Heart left ventricle (tissue), 16 donors: ENCODE measurements at regions not wholly inside any gene's neighbourhood (a gene's known extent, or its start where the extent isn't known, plus 50 kb on each side); places are given as distances from the start of the nearest gene placed in this dataset.

Source experiments
- ATAC-seq, 4 donors: fragments of 200-7000 bp; cut with Tn5 transposase; one replicate each; pipeline ENCODE4 v1.9.1; 2020 to 2022; ENCODE audit warnings: moderate library complexity in 4 of 4, mild to moderate bottlenecking in 3 of 4, moderate number of reproducible peaks in 1 of 4
- DNase-seq, 5 donors: peaks; one replicate each; pipeline ENCODE4 v3.0.0-alpha.2; 2020
- H3K27ac ChIP-seq, 12 donors: fragments of 200-600 bp; sonication (generic) in 4 of 12; one replicate each; pipeline versions ENCODE4 v1.5.0 to v1.8.0; 2016 to 2022; ENCODE audit warnings: mild to moderate bottlenecking in 2 of 12
- H3K27me3 ChIP-seq, 9 donors: fragments of 200-600 bp; sonication (generic) in 2 of 9; one replicate each; pipeline versions ENCODE4 v1.5.1 to v1.8.0; 2016 to 2022; ENCODE audit warnings: mild to moderate bottlenecking in 3 of 9
- H3K36me3 ChIP-seq, 9 donors: fragments of 200-600 bp; sonication (generic) in 2 of 9; one replicate each; pipeline versions ENCODE4 v1.5.0 to v1.8.0; 2018 to 2022; ENCODE audit warnings: mild to moderate bottlenecking in 2 of 9
- H3K4me1 ChIP-seq, 12 donors: fragments of 200-600 bp; sonication (generic) in 4 of 12; one replicate each; pipeline versions ENCODE4 v1.5.0 to v1.8.0; 2016 to 2022; ENCODE audit warnings: mild to moderate bottlenecking in 3 of 12
- H3K4me3 ChIP-seq, 12 donors: fragments of 200-600 bp; sonication (generic) in 4 of 12; one replicate each; pipeline versions ENCODE4 v1.5.0 to v1.8.0; 2017 to 2022; ENCODE audit warnings: mild to moderate bottlenecking in 9 of 12, moderate library complexity in 4 of 12
- H3K9me3 ChIP-seq, 12 donors: fragments of 200-600 bp; sonication (generic) in 4 of 12; one replicate each; pipeline versions ENCODE4 v1.5.0 to v1.8.0; 2016 to 2022; ENCODE audit warnings: mild to moderate bottlenecking in 1 of 12
- CTCF ChIP-seq, 12 donors: fragments of 200-600 bp; sonication (generic) in 4 of 12; IDR thresholded peaks; one replicate each; pipeline versions ENCODE4 v1.5.0 to v1.8.0; 2018 to 2022; ENCODE audit warnings: antibody characterized with exemption in 12 of 12, mild to moderate bottlenecking in 5 of 12
- POLR2A ChIP-seq, 2 donors: fragments of 450-650 bp; IDR thresholded peaks; one replicate each; pipeline ENCODE4 v1.6.1; 2017; ENCODE audit warnings: antibody characterized with exemption in 2 of 2, mild to moderate bottlenecking in 2 of 2, moderate library complexity in 2 of 2
- WGBS, 4 donors: extraction: QIAGEN DNeasy Blood & Tissue Kit in 2 of 4; methylation state at CpG; one replicate each; pipeline versions ENCODE4 v1.1.5 to v1.1.7; 2013 to 2018; 5-methylcytosine and 5-hydroxymethylcytosine counted together
- intact Hi-C, 10 donors: fragments of 100-400 bp; cut with DNase I; formaldehyde crosslinking; loops; one replicate each; pipeline versions ENCODE4 v1.11.1 to v1.14.2; 2022
- donor health status: ischemic (EF 13 %, LVEDD 7.1; RV severe dilation, severe dysfunction).
- donor health status: healthy with polysubstance abuse.
- donor health status: DM: no; HTN: yes; CAD: no.
- donor health status: DM: no; HTN: no; CAD: no.
- donor health status: ischemic (EF 25% LVEDD 6.9; RV normal size, moderate dysfunction).
- donor health status: ischemic (EF 25% LVEDD 5.7; RV mildly dilated, moderate dysfunction).
- donor health status: healthy.
- donor health status: DM: yes; HTN: yes; CAD: no.
- donor health status: ischemic (EF 35%, LVEDD 5.7; RV mildly dilated, moderate dysfunction).
- donor health status: nonischemic (EF 11% LVEDD 7.7; RV severe dilation, severe dysfunction).
- donor health status: DM: yes; HTN: yes; CAD: no.
- donor health status: PGD.
- donor health status: ischemic (EF 29% LVEDD 5.4; RV normal size, mild dysfunction).
- donor health status: nonischemic (EF 23%, LVEDD 6.1; RV moderate dilation, normal function).

GRCh38 chr20:52078289-52078688, 113.3 kb downstream of the ZFP64 start:
- H3K27me3 ChIP-seq = no peaks in the 10 kb centered on the region
- no peak for ATAC-seq
- H3K36me3 ChIP-seq = no peaks in the 10 kb centered on the region
- no peak for DNase-seq
- no peaks in the 10 kb centered on the region for H3K4me1 ChIP-seq
- intact Hi-C loops = loop anchor here in 1 of 10 donors (10.0 kb wide), 1 partner anchor 373 kb away; no protein-coding TSS in a partner anchor
- no peak overlapping the region for H3K27ac ChIP-seq
- no peaks in the 10 kb centered on the region for H3K9me3 ChIP-seq
- WGBS, 4 donors = 81 to 92% (median 86%) methylated on average over 4 of the region's 4 CpGs
- H3K4me3 ChIP-seq = no peak overlapping the region
- no peak for TF ChIP-seq POLR2A (IDR thresholded peaks at IDR 0.05)
- TF ChIP-seq CTCF (IDR thresholded peaks at IDR 0.05) = no peak

- H3K4me3 ChIP-seq = no peak overlapping the region
- intact Hi-C loops = loop anchor here in 1 of 10 donors (10.0 kb wide), 1 partner anchor 371 kb away; no protein-coding TSS in a partner anchor
- H3K9me3 ChIP-seq = peaks cover 0 to under 1% (median 0%) of the 10 kb centered on the region in 12 donors
- H3K27me3 ChIP-seq = no peaks in the 10 kb centered on the region
- DNase-seq = no peak
- ATAC-seq = no peak
- no peak overlapping the region for H3K27ac ChIP-seq
- no peak for TF ChIP-seq CTCF (IDR thresholded peaks at IDR 0.05)
- no peak for TF ChIP-seq POLR2A (IDR thresholded peaks at IDR 0.05)
- 81 to 94% (median 92%) methylated on average over 2 of the region's 2 CpGs for WGBS, 4 donors
- no peaks in the 10 kb centered on the region for H3K4me1 ChIP-seq
- H3K36me3 ChIP-seq = no peaks in the 10 kb centered on the region
Observed at GRCh38 chr20:52076164-52076563, 115.4 kb downstream of the ZFP64 start.

GRCh38 chr20:52075400-52075799, 116.2 kb downstream of the ZFP64 start:
- intact Hi-C loops = loop anchor here in 1 of 10 donors (10.0 kb wide), 1 partner anchor 371 kb away; no protein-coding TSS in a partner anchor
- Histone ChIP-seq H3K4me1 (no peaks in the 10 kb centered on the region), H3K9me3 (peaks cover 0 to 2% (median 0%) of the 10 kb centered on the region in 12 donors), H3K27me3 (no peaks in the 10 kb centered on the region), H3K4me3 (no peak overlapping the region), H3K27ac (no peak overlapping the region), H3K36me3 (no peaks in the 10 kb centered on the region)
- TF ChIP-seq CTCF (IDR thresholded peaks at IDR 0.05) (no peak), POLR2A (IDR thresholded peaks at IDR 0.05) (no peak)
- no peak for DNase-seq
- no peak for ATAC-seq
- WGBS, 4 donors = 66 to 86% (median 77%) methylated on average over 3 of the region's 3 CpGs

- Histone ChIP-seq H3K4me1 (no peaks in the 10 kb centered on the region), H3K27ac (no peak overlapping the region), H3K36me3 (no peaks in the 10 kb centered on the region), H3K4me3 (no peak overlapping the region), H3K9me3 (peaks cover 0 to 2% (median 0%) of the 10 kb centered on the region in 12 donors), H3K27me3 (no peaks in the 10 kb centered on the region)
- WGBS, 4 donors = 94 to 98% (median 97%) methylated on average over 2 of the region's 2 CpGs
- intact Hi-C loops = loop anchor here in 1 of 10 donors (10.0 kb wide), 1 partner anchor 366 kb away; no protein-coding TSS in a partner anchor
- DNase-seq (no peak), ATAC-seq (no peak)
- TF ChIP-seq CTCF (IDR thresholded peaks at IDR 0.05) (no peak), POLR2A (IDR thresholded peaks at IDR 0.05) (no peak)
Observed at GRCh38 chr20:52071136-52071535, 120.4 kb downstream of the ZFP64 start.
